Hematopoietic multipotent progenitor cell treated with erythropoietin and hydrocortisone succinate and interleukin-3 and kit ligand, for 17 days (in vitro differentiated cells): ENCODE measurements at regions not wholly inside any gene's neighbourhood (a gene's known extent, or its start where the extent isn't known, plus 50 kb on each side); places are given as distances from the start of the nearest gene placed in this dataset.
"Not testable (repeated sequence)": the region's sequence is repeated elsewhere in the genome, so short reads cannot be mapped to it uniquely, and the experiment has no call there.

Experiments
- DNase-seq: peaks from one replicate; pipeline ENCODE4 v3.0.0-alpha.2; 2015; ENCODE audit warnings: low spot score

DNA sequence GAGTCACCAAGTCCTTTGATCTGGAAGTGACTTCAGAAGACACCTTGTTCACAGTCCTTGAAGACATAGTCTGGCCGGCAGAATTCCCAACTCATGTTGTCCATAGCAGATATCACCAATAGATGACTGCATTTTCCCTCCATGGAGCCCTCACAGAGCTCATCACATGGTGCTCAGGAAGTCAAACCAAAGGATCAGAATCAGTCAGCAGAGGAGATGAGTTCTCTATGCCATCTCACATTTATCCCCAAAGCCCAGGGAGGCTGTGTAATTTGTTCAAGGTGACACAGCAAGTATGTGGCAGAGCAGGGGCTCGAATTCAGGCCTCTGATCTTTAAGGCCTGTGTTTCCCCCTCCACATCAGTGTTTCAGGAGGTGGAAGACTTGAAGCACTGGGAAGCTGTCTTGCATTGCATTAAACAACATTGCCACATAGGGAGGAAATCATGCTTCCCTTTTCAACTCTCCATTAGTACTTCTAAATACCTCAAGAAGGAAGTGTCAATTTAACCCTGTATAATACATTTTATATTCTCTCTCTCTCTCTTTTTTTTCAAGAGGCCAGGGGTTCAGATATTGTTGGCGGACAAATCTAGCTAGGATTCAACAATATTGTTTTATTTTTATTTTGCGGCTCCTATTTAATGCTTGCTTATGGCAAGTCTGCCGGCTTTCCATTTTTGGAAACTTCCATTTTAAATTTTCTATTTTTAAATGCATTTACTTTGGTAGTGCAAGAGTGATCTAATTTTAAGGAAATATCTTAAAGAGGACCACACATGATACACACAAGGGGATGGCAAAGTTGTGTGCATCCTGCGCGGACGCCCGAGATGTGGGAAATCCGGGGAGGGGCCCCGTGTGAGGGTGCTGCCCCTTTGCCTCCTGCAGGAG, 61.9 kb downstream of the NPIPB5 start:
- DNase-seq, result peak; percentile 4

DNA sequence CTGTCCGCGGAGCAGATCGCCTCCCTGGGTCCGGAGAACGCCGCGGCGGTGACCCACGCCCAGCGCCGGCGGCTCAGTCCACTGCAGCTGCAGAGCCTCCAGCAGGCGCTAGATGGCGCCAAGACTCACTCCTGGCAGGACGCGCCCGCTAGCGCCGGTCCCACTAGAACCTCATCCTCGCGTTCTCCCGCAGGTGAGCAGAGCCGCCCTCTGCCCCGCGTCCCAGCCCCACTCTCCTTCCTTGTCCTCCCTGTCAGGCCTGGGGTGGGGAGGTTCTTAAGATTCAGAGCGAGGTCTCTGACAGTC, 62.5 kb downstream of the NPIPB5 start:
- not testable (repeated sequence) for DNase-seq

DNA sequence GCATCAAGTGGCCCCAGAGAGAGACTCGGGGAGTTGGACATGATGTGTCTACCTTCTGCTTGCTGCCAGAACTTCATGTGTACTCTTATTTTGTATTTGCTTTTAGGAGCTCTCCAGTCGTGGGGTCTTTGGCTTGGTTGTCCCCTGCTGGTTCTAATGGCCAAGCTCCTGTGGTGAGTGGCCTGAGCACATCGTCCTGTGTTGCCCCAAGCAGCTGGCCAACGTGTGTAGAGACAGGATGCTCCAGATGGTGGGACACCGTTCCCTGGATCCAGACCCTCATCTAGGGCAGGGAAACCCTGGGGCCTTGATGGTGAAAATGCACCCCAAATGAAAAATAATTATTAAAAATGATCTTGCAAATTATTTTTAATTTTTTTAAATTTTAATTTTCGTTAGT, 65.8 kb downstream of the NPIPB5 start:
- DNase-seq, result not testable (repeated sequence)

DNA sequence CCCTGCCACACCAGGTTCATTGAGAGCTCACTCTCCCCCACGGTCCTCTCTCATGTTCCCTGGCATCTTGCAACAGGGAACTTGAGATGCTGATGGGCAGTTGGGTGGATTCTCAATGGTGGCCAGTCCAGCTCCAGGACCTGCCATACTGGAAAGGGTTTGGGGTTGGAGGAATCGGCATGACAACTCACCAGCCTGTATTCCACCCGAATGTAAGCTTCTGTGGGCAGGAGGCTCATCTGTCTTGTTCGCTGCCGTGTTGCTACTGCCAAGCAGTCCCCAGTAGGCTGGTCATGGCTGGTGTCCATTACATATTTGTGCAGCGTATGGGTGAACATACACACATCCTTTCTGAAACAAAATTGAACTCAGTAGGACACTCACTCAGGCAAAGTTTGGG, 72.5 kb downstream of the NPIPB5 start:
- not testable (repeated sequence) for DNase-seq

DNA sequence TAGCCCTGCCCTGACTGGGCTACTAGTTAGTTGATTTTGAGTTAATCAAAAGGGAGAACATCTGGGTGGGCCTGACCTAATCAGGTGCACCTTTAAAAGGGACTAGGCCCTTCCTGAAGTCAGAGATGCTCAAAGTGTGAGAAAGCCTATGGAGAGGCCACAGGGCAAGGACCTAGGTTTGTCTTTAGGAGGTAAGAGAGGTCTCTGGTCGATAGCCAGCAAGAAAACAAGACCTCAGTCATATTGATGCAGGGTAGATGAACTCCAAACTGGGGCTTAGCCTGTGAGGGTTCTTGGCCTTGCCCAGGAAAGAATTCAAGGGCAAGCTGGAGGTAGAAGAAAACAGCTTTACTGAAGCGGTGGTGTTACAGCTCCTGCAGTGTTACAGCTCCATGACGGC, 73.8 kb downstream of the NPIPB5 start:
- not testable (repeated sequence) for DNase-seq

DNA sequence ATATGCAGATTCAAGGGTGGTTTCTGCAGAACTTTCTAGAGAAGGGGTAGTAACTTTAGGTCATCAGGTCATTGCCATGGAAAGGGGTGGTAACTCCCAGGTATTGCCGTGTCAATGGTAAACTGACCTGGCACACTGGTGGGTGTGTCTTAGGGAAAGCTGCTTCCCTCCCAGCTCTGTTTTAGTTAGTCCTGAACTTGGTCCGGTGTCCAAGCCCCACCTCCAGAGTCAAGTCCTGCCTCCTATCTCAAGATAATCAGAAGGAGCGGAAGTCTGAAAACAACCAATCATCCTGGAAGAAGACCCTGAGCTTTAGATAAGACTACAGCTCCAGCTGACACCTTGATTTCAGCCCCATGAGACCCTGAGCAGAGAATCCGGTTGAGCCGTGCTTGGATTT, 74.2 kb downstream of the NPIPB5 start:
- DNase-seq, result not testable (repeated sequence)

DNA sequence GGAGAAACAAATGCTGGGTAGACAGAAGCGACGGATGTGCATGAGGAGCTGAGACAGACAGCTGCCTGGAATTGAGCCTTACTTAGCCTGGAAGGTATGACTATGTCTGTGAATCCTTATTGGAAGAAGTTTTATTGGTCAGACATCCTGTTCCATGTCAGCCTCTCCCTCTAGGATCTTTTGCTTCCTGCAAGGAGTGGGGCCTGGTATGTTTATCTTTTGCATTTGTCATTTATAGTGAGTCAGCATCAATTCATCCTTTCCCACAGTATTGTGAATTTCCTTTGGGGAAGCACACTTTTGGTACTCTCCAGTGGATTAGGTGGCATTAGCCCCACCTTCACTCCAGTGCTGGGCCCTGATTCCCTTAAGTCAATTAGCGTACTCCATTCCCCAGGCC, 74.7 kb downstream of the NPIPB5 start:
- not testable (repeated sequence) for DNase-seq

DNA sequence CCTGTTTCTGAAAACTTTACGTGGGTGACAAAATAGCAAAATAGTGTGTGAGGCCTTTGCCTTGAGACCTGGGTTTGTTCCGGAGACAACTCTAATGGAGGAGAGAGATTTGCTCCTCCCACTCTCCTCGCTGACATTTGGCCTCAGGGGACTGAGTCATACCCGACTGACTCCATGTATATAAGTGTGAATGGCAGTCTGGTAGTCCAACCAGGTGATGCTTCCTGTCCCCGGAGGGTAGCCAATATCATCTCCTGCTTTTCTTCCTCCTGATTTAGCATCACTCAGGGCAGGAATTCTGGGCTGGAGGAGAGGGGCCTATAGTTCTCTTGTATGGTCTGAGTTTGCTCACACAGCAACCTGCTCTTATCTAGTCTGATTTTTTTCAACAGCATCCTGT, 76.0 kb downstream of the NPIPB5 start:
- not testable (repeated sequence) for DNase-seq

DNA sequence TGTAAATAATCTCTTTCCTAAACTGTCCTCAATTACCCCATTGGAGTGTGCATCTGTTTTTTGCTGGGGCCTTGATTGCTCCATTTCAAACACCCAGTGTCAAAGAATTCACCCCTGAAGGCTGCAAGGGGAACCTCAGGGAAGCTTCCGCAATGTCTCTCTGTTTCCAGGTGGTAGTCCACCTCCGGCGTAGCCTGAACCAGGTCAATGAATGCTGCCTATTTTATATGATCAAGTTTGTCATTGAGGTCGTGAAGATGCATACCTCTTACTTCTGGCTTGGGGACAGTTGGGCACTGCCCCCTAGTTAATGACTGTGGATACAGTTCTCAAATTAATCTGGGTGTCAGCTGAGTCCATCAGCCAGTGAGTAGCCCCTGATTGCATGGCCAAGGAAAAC, 79.1 kb downstream of the NPIPB5 start:
- not testable (repeated sequence) for DNase-seq

DNA sequence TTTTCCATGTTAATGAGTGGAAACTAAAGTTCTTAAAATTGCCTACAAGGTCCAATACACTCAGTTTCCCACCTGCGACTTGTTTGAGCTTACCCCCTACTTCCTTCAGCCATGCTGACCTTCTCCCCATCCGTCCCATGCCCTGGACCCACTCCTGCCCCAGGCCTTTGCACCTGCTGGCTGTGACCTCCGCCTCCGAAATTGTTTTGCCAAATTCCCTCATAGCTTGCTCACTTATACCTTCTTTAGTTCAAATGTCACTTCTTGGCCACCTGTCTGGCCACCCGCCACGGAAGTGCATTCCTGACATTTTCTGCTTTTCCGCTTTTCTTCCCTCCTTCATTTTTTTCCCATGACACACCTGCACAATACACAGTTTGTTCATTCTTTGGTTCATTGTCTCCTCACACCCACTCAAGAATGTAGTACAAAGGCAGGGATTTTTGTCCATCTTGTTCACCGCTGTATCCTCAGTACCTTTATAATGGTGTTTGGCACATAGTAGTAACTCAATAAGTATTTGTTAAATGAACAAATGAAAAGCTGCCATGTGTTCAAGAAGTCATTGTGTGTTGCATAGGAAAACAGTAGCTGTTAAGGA, 85.9 kb downstream of the NPIPB5 start:
- not testable (repeated sequence) for DNase-seq

DNA sequence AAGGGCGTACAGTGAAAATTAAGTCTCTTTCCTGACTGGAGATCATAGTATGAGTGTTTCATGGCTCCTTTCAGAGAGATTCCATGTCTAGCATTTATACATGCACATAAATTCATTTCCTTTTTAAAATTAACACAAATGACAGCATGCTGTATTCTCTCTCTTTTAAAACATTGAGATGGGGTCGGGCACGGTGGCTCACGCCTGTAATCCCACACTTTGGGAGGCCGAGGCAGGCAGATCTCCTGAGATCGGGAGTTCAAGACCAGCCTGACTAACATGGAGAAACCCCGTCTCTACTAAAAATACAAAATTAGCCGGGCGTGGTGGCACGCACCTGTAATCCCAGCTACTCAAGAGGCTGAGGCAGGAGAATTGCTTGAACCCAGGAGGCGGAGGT, 93.1 kb downstream of the NPIPB5 start:
- not testable (repeated sequence) for DNase-seq

DNA sequence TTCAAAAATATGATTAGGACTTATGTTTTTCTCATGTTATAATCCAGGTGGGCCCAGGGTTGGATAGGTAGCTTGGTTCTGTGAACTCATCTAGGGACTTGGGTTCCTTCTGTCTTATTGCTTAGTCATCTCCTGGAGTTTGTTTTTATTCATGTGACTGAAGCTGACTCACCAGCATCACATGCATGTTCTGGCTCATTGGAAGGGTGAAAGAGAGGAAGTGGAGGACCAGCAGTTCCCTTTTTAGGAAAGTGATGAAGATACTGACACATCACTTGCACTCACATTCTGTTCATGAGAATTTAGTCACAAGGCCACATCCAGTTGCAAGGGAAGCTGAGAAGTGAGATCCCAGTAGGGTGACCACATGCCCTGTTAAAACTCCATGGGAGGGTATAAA, 95.9 kb downstream of the NPIPB5 start:
- DNase-seq, result not testable (repeated sequence)

DNA sequence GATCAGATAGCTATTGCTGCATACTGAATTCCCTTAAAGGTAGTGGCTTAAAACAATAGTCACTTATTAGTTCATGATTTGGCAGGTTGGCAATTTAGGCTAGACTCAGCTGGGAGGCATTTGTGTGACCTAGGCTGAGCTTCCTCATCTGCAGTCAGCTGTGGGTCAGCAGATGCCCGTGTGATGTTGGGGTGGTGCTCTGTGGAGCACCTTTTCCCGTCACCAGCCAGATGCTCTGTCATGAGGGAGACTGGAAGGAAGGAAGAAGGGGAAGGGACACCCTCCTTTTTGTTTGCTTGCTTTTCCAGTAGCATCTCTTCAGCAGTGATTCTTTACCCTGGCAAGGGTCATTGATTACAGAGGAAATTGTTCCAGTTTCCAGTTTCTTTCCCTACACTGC, 99.1 kb downstream of the NPIPB5 start:
- not testable (repeated sequence) for DNase-seq

DNA sequence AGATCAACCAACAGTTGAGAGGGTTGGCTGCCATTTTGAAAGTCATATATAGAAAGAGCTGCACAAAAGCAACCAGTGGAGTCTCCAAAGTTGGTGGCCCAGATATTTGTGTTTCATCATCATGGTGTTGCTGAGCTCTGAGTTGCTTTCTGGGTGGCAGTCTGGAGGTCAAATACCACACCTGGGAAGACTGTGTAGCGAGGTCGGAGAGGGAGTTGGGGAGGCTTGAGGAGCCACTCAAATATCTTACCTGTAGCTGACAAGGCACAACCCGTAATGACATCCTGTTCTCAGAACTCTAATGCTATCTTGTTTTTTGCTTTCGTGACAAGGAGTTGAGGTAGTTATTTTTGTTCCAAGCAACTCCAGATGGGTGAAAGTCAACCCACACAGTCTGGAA, 100.4 kb downstream of the NPIPB5 start:
- not testable (repeated sequence) for DNase-seq

DNA sequence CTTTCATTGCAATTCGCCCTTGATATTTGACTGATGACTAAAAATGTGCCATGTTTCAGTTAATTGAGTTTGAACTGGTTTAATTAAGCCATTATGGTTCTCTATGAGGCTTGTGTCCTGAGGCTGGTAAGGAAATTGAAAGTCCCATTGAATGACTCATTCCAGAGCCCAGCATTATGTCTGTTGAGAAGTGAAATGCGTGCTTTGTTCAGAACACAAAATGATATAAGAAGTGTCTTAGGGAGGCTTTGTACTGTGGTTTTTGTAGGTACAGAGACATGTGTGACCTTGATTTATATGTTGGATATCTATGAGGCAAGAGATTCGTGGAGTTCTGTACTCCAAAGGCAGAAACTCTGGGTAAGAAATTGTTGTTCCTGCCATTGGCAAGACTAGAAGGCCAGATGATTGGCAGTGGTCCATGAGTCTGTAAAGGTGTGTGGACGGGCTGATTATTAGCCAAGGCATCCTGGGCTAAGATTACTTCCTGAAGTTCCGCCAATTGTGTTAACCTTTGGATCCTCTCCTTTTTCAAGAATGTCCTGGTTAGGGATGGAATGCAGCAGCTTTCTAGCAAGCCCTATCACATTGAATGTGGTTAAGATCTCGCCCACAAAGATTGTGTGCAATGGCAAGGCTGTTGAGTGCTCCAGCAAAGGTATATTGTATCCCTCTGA, 103.7 kb downstream of the NPIPB5 start:
- no peak for DNase-seq

DNA sequence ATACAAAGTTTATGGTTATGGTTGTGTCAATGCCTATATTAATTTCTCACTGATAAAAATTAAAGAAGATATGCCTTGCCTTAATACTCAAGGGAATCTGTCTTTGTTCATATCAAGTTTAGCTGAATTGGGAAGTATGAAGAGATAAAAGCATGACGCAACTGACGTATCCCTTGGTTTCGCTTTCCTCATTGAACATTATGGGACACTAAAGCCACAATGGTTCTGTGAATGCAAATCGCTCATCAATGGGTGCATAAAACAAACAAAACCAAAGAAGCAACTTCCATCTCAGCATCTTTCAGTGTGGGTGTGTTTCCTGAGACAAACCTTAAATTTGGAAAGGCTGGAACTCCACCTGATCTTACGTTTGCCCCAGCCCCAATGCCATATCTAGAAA, 108.2 kb downstream of the NPIPB5 start:
- DNase-seq, result no peak

DNA sequence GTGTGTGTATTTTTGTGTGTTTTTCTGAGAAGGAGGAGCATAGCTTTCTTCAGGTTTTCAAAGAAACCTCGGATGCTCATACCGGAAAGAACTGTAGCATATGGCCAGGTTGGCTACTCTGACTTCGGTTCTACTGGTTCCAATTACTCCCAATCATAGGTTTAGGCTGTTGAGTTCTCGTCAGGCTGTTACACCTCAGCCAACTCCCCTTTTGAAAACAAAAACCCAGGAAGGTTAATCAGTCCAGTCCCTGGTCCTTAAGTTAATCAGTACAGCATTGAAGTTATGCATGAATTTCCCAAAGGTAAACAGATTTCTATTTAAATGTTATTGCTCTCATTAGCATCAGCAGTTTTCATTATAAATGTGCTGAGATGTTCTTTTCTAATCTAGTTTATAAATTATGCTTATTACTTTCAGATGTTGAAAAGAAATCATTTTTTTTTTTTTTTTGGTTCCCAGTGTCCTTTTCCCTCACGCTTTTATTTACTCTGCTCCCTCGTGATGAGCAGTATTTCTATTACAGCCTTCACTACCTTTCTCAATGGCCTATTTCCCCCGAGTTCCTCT, 111.0 kb downstream of the NPIPB5 start:
- no peak for DNase-seq

DNA sequence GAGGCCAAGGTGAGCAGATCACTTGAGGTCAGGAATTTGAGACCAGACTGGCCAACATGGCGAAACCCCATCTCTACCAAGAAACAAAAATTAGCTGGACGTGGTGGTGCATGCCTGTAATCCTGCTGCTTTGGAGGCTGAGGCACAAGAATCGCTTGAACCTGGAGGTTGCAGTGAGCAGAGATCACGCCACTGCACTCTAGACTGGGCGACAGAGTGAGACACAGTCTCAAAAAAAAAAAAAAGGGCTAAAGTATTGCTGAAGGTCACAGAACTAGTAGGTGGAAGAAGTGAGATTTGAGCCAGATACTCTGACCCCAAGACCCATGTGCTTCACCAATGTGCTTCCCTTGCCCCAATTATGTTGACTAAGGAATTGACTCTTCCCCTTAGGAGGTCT, 112.0 kb downstream of the NPIPB5 start:
- DNase-seq, result no peak

DNA sequence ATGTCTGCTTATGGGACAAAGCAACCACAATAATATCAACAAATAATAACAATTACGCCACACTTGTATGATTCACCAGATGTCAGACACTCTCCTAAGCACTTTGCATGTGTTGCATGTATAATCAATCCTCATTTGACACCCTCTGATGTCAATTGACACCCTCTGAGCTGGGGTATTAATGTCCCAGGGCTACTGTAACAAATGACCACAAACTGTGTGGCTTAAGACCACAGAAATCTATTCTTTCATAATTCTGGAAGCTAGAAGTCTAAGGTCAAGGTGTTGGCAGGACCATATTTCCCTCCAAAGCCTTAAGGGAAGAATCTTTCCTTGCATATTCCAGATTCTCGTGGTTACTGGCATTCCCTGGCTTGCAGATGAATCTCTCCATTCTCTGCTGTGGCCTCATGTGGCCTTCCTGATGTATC, 112.7 kb downstream of the NPIPB5 start:
- DNase-seq, result no peak

DNA sequence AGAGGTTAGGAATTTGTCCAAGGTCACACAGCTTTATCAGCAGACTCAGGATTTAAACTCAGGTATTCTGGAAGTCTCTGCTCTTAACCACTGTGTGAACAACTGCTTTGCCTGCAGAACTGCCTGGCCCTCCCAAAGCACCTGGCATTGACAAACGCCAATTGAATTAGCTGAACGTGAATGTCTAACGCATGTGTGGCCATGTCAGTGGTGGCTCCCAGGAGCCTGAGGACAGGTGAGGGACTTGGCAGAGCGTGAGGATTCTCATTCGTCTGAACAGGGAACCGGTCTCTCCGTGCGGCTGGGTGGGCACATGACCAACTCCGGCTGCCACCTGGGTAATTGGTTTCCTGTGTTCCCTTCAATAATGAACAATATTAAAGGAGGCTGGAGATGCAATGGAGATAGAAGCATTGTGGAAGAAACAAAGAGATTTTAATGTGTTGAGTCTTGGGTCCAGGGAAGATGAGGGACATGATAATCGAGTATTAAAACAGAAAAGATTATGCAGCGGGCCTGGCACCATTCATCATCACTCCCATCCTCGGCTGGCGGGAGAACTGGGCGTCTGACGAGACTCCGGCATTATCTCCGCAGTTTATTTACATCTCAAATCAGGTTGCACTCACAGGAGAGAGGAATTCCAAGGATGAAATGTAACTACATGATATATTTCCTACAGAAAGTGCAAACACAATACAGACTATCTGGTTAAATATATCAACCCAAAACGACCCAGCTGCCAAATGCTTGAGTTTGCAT, 113.5 kb downstream of the NPIPB5 start:
- no peak for DNase-seq

DNA sequence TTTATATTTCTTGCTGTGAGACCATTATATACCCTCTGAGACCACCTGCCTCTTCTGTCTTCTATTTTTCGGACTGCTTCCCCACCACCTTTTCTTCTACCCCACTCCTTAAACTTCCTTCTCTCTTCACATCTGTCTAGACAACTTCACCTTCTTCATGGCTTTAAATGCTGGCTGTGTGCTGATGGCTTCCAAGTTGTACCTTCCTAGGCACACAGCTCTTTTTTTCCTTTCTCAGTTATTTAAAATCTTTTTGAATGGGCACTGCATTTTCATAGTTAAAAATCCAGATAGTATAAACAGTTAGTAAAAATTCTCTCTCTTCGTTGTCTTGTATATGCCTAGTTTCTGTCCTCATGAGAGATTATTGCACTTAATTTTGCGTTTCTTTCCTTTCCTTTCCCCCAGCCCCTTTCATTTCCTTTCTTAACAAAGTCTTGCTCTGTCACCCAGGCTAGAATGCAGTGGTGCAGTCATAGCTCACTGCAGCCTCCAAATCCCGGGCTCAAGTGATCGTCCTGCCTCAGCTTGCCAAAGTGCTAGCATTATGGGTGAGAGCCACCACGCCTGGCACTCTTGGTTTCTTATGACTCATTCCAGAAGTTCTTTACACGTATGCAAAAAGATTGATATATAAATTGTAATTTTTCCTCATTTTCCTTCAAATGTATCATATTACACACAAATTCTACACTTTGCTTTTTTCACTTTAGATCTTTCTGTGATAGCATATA, 114.3 kb downstream of the NPIPB5 start:
- no peak for DNase-seq
